K562 (cell line): ENCODE measurements at regions not wholly inside any gene's neighbourhood (a gene's known extent, or its start where the extent isn't known, plus 50 kb on each side); places are given as distances from the start of the nearest gene placed in this dataset.

Source experiments
- EZH2 ChIP-seq: IDR thresholded peaks from 2 replicates; pipeline ENCODE4 v1.6.1; 2012; ENCODE audit warnings: low read depth, mild to moderate bottlenecking, inconsistent platforms, low read length, borderline replicate concordance
- NBN ChIP-seq: fragments of 450-650 bp; IDR thresholded peaks from 2 replicates; pipeline ENCODE4 v1.6.1; 2016; ENCODE audit warnings: low read depth, mild to moderate bottlenecking
- U2AF2 ChIP-seq: fragments of 200-400 bp; formaldehyde crosslinking; optimal IDR thresholded peaks from 2 replicates; pipeline ENCODE3; 2017; ENCODE audit warnings: low read depth, mild to moderate bottlenecking, low read length
- ZNF444 ChIP-seq: fragments of 250-450 bp; sonication (Bioruptor Pico); IDR thresholded peaks from 2 replicates; pipeline ENCODE4 v1.4.0; 2020; ENCODE audit warnings: mild to moderate bottlenecking, moderate library complexity
- ZNF76 ChIP-seq: fragments of 250-450 bp; sonication (Bioruptor Pico); IDR thresholded peaks from 2 replicates; pipeline ENCODE4 v1.4.0; 2020; ENCODE audit warnings: mild to moderate bottlenecking, moderate library complexity, borderline replicate concordance
- TF ChIP-seq, protein P1 (sequence below), 3 experiments: IDR thresholded peaks in 2 of 3; conservative IDR thresholded peaks in 1 of 3; 2 replicates each; pipeline ENCODE4 v1.5.1; 2011 to 2012; ENCODE audit warnings: low read length in 3 of 3, mild to moderate bottlenecking in 3 of 3, control low read depth in 2 of 3, improper control_type of control experiment in 1 of 3, inconsistent platforms in 1 of 3, low read depth in 1 of 3, mixed read lengths in 1 of 3, moderate library complexity in 1 of 3; ENCODE audit not compliant: insufficient read depth in 2 of 3
- TF ChIP-seq, protein P2 (sequence below), 2 experiments: fragments of 450-650 bp in 1 of 2; sonication (generic) in 1 of 2; formaldehyde crosslinking; conservative IDR thresholded peaks; 2 replicates each; pipeline versions ENCODE4 v1.4.0 to v1.8.1; 2020 to 2022; ENCODE audit warnings: mild to moderate bottlenecking in 1 of 2, missing genetic modification reagents in 1 of 2
- TF ChIP-seq, protein P3 (sequence below): sonication (generic); formaldehyde crosslinking; IDR thresholded peaks from 2 replicates; pipeline ENCODE4 v1.8.1; 2023; ENCODE audit warnings: mild to moderate bottlenecking, missing genetic modification reagents, moderate library complexity

DNA sequence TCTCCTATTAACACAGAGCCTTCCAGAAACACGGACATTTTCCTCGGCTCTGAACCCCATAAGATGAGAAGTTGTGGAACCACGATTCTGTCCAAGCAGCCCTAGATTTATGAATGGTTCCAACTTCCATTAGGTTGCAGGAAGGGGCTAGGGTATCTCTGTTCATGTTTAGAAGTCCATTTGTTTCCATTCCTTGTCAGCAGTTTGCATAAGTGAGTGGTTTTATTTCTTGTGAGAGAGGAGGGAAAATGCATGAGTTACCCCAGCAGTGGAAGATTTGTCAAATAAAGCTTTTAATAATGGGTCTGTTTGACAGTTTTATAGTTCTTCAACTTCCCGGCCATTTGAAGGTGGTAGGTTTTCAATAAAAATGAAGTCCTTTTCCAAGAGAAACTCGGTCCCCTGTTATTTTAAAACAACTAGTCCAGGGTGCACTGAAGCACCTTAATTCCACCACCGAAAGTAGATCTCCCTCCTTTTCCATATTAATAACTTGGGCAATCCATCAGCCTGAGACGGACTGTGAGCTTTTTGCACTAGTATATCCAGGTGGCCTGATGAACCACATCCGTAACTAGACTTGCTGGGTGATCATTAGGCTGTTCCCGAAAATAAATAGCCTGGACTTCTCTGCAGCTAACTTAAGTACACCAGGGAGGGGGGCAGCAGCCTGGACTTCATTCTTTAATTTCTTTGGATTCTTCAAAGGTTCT lies 181.3 kb downstream of the TMEM114 start:
- TF ChIP-seq U2AF2 (no peak), NBN (no peak), ZNF76 (CRISPR knock-in tag) (no peak), ZNF444 (CRISPR knock-in tag) (no peak), EZH2 (no peak)
- TF ChIP-seq, protein P1, sequence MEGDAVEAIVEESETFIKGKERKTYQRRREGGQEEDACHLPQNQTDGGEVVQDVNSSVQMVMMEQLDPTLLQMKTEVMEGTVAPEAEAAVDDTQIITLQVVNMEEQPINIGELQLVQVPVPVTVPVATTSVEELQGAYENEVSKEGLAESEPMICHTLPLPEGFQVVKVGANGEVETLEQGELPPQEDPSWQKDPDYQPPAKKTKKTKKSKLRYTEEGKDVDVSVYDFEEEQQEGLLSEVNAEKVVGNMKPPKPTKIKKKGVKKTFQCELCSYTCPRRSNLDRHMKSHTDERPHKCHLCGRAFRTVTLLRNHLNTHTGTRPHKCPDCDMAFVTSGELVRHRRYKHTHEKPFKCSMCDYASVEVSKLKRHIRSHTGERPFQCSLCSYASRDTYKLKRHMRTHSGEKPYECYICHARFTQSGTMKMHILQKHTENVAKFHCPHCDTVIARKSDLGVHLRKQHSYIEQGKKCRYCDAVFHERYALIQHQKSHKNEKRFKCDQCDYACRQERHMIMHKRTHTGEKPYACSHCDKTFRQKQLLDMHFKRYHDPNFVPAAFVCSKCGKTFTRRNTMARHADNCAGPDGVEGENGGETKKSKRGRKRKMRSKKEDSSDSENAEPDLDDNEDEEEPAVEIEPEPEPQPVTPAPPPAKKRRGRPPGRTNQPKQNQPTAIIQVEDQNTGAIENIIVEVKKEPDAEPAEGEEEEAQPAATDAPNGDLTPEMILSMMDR (IDR thresholded peaks at IDR 0.05 in 2 of 3, conservative IDR thresholded peaks at IDR 0.05 in 1 of 3; ENCODE audit: insufficient read depth in 2 of 3, low read depth in 1 of 3, low read length in 3 of 3) = no peak
- TF ChIP-seq, protein P2, sequence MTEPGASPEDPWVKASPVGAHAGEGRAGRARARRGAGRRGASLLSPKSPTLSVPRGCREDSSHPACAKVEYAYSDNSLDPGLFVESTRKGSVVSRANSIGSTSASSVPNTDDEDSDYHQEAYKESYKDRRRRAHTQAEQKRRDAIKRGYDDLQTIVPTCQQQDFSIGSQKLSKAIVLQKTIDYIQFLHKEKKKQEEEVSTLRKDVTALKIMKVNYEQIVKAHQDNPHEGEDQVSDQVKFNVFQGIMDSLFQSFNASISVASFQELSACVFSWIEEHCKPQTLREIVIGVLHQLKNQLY (CRISPR knock-in tag; conservative IDR thresholded peaks at IDR 0.05) = no peak
- TF ChIP-seq, protein P3, sequence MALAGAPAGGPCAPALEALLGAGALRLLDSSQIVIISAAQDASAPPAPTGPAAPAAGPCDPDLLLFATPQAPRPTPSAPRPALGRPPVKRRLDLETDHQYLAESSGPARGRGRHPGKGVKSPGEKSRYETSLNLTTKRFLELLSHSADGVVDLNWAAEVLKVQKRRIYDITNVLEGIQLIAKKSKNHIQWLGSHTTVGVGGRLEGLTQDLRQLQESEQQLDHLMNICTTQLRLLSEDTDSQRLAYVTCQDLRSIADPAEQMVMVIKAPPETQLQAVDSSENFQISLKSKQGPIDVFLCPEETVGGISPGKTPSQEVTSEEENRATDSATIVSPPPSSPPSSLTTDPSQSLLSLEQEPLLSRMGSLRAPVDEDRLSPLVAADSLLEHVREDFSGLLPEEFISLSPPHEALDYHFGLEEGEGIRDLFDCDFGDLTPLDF (CRISPR knock-in tag) = no peak
